ENCODE measurements at regions not wholly inside any gene's neighbourhood (a gene's known extent, or its start where the extent isn't known, plus 50 kb on each side); places are given as distances from the start of the nearest gene placed in this dataset.

- TF ChIP-seq CTCF (conservative IDR thresholded peaks at IDR 0.05; ENCODE audit: low read depth, low read length) (no peak), EZH2 (IDR thresholded peaks at IDR 0.05; ENCODE audit: borderline replicate concordance, low read depth, low read length, poor library complexity, severe bottlenecking) (no peak)
These were observed 533.8 kb downstream of the FBXO15 start for GRCh38 chr18:73613706-73614340.

Measured in A673 (cell line).